HG02588 (cell line): ENCODE measurements at regions not wholly inside any gene's neighbourhood (a gene's known extent, or its start where the extent isn't known, plus 50 kb on each side); places are given as distances from the start of the nearest gene placed in this dataset.

Experiments used
- ATAC-seq: cut with Tn5 transposase; IDR thresholded peaks from one replicate; pipeline ENCODE4 v1.9.1; 2021; ENCODE audit warnings: mild to moderate bottlenecking, moderate library complexity; ENCODE audit not compliant: unreplicated experiment

- ATAC-seq, result no peak
These were observed 368.4 kb downstream of the EN1 start for GRCh38 chr2:118479020-118479419.

- ATAC-seq, result no peak
These were observed 370.2 kb downstream of the EN1 start for GRCh38 chr2:118477111-118477862.

GRCh38 chr2:118475622-118476205 lies 371.7 kb downstream of the EN1 start:
- ATAC-seq, result no peak

- no peak for ATAC-seq
These were observed 372.9 kb downstream of the EN1 start for GRCh38 chr2:118474541-118474920.

GRCh38 chr2:118473846-118474540 lies 373.5 kb downstream of the EN1 start:
- ATAC-seq, result no peak

- no peak for ATAC-seq
These were observed 374.2 kb downstream of the EN1 start for GRCh38 chr2:118473241-118473640.

- ATAC-seq, result no peak
These were observed 377.2 kb downstream of the EN1 start for GRCh38 chr2:118470297-118470696.

GRCh38 chr2:118469103-118469502 lies 378.3 kb downstream of the EN1 start:
- no peak for ATAC-seq

- ATAC-seq, result no peak
These were observed 376.4 kb downstream of the INSIG2 start for GRCh38 chr2:118464546-118465265.

- no peak for ATAC-seq
These were observed 375.8 kb downstream of the INSIG2 start for GRCh38 chr2:118464046-118464445.

GRCh38 chr2:118460425-118460824 lies 372.2 kb downstream of the INSIG2 start:
- no peak for ATAC-seq

GRCh38 chr2:118459426-118459825 lies 371.2 kb downstream of the INSIG2 start:
- ATAC-seq, result no peak

- no peak for ATAC-seq
These were observed 369.7 kb downstream of the INSIG2 start for GRCh38 chr2:118457951-118458350.

GRCh38 chr2:118449401-118449800 lies 361.1 kb downstream of the INSIG2 start:
- ATAC-seq, result no peak

- ATAC-seq, result no peak
These were observed 355.3 kb downstream of the INSIG2 start for GRCh38 chr2:118443596-118443995.

GRCh38 chr2:118442996-118443553 lies 354.8 kb downstream of the INSIG2 start:
- ATAC-seq, result no peak

- no peak for ATAC-seq
These were observed 353.8 kb downstream of the INSIG2 start for GRCh38 chr2:118442046-118442445.

- no peak for ATAC-seq
These were observed 352.3 kb downstream of the INSIG2 start for GRCh38 chr2:118440404-118441098.

- ATAC-seq, result no peak
These were observed 349.2 kb downstream of the INSIG2 start for GRCh38 chr2:118437501-118437900.

- no peak for ATAC-seq
These were observed 343.7 kb downstream of the INSIG2 start for GRCh38 chr2:118431997-118432396.

GRCh38 chr2:118431586-118431985 lies 343.3 kb downstream of the INSIG2 start:
- ATAC-seq, result no peak
